Fibroblast of peridontal ligament (primary cell): ENCODE measurements at regions not wholly inside any gene's neighbourhood (a gene's known extent, or its start where the extent isn't known, plus 50 kb on each side); places are given as distances from the start of the nearest gene placed in this dataset.

Source experiments
- DNase-seq: peaks from one replicate; pipeline ENCODE4 v3.0.0-alpha.2; 2010; ENCODE audit errors: extremely low read depth

GRCh38 chr5:142378737-142379634, 54.2 kb upstream of the SPRY4 start:
- no peak for DNase-seq

- DNase-seq: no peak
Observed at GRCh38 chr5:142375944-142376411, 51.2 kb upstream of the SPRY4 start.
